Esophagus squamous epithelium (tissue), 4 donors: ENCODE measurements at regions not wholly inside any gene's neighbourhood (a gene's known extent, or its start where the extent isn't known, plus 50 kb on each side); places are given as distances from the start of the nearest gene placed in this dataset.

Experiments
- CTCF ChIP-seq, 6 experiments: fragments of 450-650 bp in 4 of 6; fragments of 200-600 bp in 2 of 6; sonication (generic) in 2 of 6; IDR thresholded peaks; one replicate each; pipeline ENCODE4 v1.5.1; 2016 to 2019; ENCODE audit warnings: antibody characterized with exemption in 6 of 6, mild to moderate bottlenecking in 4 of 6, moderate library complexity in 4 of 6
- POLR2A ChIP-seq, 4 donors: fragments of 450-650 bp; IDR thresholded peaks; one replicate each; pipeline ENCODE4 v1.6.1; 2017; ENCODE audit warnings: antibody characterized with exemption in 4 of 4, mild to moderate bottlenecking in 4 of 4, moderate library complexity in 3 of 4

- TF ChIP-seq CTCF (IDR thresholded peaks at IDR 0.05): no peak
- TF ChIP-seq POLR2A (IDR thresholded peaks at IDR 0.05): no peak
These were observed 471.8 kb downstream of the C3orf38 start for GRCh38 chr3:88621586-88621985.
